ENCODE measurements at regions not wholly inside any gene's neighbourhood (a gene's known extent, or its start where the extent isn't known, plus 50 kb on each side); places are given as distances from the start of the nearest gene placed in this dataset.
A peak's percentile ranks its signal among the peaks of the same experiment; 100 is the strongest.

DNA sequence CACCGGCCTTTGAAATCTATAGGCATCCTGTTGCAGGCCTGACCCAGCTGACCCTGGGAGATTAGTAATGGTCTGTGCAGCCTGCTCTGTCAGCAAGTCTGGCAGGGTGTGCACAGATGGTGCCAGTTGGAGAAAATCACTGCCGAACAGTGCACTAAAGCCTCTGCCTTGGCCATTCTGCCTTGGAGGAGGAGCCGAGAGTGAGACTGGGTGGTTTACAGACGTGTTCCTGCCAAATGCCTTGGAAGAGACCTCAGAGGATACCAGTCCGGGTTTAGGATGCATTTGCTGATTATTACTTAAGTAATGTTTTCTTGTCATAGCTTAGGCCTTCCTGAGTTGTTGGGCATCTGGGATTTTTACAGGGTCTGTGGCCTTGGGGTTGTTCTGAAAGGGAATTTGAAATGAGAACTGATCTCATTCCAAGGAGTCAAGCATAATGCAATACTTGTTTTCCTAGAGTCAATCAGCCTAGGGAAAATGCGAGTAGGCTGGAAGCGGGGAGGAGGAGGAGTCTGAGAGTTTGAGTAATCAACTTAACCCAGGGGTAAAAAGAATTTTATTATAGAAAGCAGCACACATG is 292.1 kb downstream of the SOX4 start:
- TF ChIP-seq POLR2A (IDR thresholded peaks at IDR 0.05) (no peak), CTCF (IDR thresholded peaks at IDR 0.05) (no peak), EP300 (IDR thresholded peaks at IDR 0.05) (peak in 1 of 2 donors; percentile 62)
